Inflammatory macrophage treated with lipopolysaccharide for 4 hours (primary cell): ENCODE measurements at regions not wholly inside any gene's neighbourhood (a gene's known extent, or its start where the extent isn't known, plus 50 kb on each side); places are given as distances from the start of the nearest gene placed in this dataset.

Experiments used
- DNase-seq: peaks from one replicate; pipeline ENCODE4 v3.0.0-alpha.2; 2020

DNA sequence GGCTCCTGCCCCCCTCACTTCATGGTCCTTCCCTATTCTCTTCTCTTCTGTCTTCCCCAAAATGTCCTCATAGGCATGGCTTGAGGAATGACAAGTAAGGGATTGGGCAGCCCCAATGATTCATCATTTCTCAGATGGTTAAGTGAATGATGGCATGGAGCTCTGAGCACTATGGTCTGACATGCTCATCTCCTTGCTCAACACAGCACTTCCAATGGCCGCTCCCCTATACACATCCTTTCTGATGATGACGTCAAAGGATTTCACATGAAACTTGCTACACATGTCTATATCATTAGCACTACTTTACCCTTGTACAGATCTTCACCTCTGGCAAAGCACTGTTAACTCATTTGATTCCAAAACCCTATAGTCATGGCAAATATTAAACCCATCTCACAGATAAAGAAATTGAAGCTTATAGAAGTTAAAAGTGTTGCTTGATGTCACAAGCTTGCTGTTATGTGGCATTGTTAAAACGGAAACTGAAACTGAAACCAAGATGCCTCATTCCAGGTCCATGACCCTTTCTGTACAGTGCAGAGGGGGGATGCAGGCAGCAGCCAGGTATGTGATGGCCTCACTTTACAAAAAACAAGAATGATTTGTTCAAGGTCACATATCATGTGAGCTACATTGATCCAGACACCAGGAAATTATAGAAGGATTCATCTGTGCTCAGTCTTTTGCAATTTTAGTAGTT, 90.0 kb upstream of the PLXNA4 start:
- peak; percentile 92 for DNase-seq

DNA sequence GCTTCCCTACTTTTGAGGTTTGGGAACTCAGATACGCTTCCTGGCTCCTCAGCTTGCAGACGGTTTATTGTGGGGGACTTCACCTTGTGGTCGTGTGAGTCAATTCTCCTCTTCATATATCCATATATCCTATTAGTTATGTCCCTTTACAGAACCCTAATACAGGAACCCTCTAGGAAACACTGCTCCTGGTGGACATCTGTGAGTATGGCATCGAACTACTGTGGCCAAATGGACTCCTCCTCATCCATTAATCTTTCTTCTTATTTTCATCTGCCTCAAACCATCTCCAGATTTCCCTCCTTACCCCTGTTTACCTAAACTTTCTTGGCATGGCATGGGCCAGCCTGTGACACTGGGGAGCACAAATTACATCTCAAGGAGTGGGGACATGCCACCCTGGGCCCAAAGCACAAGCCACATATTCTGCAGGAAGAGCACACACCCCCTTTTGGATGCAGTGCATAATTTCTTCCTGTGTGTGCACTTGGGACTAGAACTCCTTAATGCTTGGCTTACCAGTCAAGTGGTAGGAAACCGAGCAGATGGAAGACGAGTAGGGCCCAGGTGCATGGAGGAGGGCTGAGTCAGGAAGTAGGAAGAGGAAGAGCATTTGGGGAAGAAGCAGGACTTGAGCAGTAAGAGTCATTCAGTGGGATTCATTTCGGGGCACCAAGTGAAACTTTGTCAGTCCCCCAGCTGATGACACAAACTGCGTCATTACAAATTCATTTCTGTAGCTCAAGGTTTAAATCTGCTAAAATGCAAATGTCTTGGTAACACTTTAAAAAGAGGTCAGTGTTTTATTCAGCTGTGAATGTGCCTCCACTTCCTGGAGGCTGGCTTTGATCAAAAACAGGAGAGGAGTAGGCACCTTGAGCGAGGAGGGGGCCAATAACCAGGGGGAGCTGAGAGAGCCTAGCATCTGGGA, 80.8 kb upstream of the PLXNA4 start:
- DNase-seq: no peak

DNA sequence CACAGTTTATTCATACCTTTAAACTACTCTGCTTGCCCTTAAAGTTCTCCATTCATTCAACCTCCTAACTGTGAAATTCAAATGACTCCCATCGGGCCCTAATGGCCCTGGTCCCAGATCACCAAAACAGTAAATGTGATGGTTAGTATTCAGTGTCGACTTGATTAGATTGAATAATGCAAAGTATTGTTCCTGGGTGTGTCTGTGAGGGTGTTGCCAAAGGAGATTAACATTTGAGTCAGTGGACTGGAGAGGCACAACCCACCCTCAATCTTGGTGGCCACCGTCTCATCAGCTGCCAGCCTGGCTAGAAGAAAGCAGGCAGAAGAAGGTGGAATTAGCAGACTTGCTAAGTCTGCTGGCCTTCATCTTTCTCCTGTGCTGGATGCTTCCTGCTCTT, 80.1 kb upstream of the PLXNA4 start:
- no peak for DNase-seq

DNA sequence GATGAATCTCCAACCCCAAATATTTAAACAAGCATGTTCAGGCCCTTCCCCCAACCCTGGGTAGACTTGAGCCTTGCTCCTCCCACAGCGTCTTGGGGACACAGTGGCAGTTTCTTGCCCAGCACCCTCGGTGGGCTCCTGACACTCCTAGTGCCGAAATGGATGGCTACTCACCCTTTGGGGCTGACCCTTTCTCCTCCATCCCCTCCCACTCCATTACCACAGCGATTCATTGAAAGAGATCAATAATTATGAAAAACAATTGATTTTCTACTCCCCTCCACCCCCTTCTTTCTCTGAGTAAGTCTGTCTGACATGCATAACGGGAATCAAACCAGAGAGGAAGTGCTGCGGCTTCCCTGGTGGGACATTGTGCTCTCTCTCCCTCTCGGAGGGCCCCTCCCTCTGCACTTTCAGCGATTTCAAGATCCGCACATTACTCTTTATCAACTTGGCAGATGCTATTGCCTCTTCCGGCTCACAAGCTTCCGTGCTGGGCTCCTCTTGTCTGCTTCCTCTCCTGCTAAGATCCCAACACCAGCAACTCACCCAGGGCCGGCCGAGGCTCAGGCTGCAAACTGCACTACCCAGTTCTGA, 79.0 kb upstream of the PLXNA4 start:
- DNase-seq: peak; percentile 36

DNA sequence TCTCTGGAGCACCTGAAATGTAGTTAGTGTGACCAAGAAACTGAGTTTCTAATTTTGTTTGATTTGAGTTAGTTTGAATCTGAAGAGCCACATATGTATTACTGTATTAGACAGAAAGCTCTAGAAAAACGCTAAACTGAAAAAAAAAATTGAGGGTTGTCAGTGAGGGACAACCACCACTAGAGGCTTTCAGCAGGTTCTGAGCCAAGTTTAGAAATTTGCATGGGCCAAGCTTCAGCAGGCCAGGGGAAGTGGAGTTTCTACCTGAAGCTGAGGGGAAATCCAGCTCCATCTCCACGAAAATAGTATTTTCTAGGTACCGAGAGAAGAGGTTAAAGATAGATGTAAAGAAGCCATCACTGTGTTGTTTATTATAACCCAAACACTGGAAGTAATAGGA, 77.9 kb upstream of the PLXNA4 start:
- DNase-seq: no peak

DNA sequence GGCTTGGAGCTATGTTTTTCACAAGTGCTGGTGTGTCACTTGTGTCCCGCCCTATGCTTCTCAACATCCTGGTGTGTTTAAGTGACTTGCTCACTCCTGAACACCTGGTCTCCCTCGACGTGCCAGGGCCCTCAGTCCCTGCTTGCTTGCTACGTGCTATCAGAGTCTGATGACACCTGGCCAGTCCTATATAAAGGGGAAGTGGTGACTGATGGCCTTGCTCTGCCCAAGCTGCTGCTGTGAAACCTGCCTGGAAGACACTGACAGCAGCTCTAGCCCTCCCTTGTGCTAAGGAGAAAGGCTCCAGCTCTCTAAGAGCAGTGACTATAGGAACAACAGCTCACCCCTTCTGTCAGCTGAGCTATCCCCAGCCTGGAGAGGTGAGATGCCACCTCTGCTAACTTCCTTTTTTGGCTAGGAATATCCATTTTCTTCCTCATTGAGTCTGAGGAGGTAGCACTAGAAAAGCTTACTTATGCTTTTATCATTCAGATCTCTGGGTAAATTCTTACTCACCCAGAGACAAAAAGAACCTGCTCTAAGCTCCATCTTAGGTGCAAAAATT, 77.2 kb upstream of the PLXNA4 start:
- DNase-seq: no peak

DNA sequence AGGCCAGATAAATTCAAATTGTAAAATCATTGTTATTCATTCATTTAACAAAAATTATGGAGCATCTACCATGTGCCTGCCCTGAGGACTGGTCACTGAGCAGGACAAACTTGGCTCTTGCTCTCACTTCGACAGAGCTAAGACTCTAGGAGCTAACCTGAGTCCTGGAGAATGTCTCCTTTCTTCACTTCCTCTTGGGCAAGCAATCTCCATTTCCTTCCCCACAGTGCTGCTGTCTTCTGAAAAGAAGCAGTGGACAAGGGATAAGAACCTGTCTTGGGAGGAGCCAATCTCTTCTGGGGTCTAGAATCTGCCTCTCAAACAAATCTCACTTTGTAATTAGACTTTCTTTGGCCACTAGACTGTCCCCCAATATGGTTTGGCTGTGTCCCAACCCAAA, 76.2 kb upstream of the PLXNA4 start:
- no peak for DNase-seq

DNA sequence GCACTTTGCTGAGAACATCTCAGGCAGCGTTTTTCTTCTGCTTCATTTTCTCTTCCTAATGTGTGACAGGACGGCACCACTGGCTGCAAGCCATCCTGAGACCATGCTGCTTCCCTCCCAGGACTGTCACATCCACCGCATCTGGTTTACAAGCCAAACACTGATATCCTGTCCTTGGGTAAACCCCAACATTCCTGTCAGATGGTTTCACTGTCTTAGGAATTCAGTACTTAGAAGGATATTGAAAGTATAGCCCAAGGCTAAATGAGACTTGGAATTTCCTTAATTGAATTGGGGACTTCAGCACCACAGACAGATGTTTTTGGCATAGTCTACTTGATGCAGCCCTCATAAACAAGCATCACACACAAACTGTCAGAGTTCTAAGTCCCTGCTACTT, 74.2 kb upstream of the PLXNA4 start:
- no peak for DNase-seq

DNA sequence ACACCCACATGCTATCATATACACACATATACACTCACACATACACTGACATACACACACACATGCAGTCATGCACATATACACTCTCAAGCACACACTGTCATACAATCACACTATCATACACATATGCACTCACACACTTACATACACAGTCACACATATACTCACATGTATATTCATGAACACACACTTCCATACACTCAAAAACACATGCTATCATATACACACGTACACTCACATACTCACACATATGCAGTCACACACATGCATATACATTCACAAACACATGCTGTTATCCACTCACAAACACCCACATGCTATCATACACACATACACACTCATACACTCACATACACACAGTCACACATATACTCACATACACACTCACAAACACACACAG, 71.0 kb upstream of the PLXNA4 start:
- no peak for DNase-seq

DNA sequence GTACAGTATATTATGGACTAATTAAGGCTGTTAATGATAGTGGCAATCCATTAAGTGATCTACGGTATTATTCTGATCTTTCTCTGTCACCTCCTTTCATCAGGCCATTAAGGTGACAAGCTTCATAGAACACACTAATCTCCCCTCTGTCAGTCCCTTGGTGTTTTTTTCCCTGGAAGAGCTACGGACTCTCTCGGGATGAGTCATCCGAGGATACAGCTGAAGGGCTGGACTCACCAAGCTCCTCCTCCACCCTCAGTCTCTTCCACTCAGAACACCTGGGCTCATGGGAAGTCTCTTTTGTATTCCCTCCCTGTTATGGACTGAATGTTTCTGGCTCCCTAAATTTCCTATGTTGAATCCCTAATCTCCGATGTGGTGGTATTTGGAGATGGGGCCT, 69.8 kb upstream of the PLXNA4 start:
- DNase-seq: no peak

DNA sequence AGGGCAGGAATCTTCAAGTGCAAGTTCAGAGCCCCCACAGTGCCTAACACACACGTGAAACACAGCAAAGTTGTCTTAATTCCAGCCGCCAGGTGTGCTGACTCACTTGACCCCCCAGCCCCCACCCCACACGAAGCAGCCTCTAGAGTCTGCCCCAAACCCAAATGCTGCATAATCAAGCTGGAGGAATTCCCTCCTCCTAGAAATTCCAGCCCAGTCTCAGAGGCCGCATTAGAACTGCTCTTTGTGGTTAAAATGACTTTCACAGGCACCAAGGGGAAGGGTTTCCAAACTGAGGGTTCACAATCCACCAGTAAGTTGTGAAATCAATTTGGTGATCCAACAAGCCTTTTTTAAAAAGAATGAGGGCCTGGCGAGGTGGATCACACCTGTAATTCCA, 67.0 kb upstream of the PLXNA4 start:
- no peak for DNase-seq

DNA sequence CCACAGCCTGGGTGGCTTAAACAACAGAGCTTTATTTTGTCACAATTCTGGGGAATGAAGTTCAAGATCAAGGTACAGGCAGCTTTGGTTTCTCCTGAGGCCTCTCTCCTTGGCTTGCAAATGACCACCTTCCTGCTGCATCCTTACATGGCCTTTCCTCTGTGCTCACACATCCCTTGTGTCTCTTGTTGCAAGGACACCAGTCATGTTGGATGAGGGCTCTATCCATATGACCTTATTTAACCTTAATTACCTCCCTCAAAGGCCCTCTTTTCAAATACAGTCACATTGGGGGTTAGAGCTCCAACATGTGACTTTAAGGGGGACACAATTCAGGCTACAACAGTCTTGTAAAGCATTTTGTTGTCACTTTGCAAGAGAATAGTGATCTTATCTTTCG, 65.0 kb upstream of the PLXNA4 start:
- DNase-seq: no peak

DNA sequence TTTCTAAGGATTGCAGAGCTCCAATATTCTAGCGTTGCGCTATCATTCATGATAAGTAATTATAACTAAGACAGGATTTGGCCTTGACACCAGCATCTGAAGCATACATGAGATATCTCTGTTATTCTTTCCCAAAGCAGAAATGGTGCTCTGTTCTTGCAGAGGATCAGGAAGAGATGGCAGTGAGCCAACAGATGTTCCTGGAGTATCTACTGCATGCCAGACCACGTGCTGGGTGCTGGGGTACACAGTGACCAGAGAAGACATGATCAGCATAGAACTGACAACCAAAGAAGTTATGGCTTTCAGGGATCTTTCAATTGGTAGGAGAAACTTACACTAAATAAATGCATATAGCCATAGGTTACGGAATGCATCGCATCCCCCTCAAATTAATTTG, 63.7 kb upstream of the PLXNA4 start:
- DNase-seq: no peak

DNA sequence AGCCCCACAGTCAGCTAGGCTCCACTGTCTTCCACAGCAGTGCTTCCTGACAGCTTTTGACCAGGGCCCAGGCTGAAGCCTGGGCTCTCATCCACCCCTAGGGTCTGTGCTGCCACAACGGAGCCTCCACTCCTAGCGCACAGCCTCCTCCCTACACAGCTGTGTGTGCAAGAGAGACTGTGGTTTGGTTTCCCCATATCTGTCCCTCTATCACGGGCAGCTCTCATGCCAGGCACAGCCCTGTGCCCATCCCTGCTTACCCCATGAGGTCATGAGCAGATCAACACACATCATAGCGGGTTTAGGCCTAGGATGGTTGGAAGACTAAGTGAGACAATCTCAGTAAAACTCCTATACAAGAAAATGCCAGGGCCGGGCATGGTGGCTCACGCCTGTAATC, 61.7 kb upstream of the PLXNA4 start:
- DNase-seq: no peak

DNA sequence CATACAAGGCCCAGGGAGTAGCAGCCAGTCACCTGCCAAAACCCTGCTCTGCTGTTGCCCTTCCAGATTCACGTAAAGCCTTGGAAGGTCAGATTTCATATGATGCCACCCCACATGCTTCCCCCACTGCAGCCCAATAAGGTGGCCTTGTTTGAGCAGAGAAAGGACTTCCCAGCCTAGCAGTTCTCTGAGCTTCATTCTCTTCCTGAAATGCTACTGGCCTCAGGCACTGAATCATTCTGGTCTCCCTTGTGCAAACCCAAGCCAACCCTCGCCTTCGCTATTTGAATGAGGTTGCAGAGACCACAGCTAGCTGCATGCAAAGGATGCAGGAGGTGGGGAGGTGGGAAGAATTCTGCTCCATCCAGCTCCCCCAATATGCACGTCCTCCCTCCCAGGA, 60.3 kb upstream of the PLXNA4 start:
- DNase-seq: no peak

DNA sequence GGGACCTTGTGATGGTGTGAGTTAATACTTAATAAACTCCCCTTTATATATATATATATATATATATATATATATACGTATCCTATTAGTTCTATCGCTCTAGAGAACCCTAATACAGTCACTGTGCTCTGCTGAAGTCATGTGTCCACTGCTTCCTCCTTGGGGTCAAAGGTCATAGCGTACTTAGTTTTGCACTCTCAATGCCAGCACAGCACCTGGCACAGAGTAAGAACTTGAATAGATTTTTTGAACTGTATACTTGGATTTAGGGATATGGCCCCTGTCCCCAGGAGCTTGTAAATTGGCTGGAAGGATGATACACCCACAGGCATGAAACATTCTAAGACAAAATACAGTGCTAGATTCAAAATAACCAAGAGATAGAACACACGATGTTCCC, 58.9 kb upstream of the PLXNA4 start:
- no peak for DNase-seq

DNA sequence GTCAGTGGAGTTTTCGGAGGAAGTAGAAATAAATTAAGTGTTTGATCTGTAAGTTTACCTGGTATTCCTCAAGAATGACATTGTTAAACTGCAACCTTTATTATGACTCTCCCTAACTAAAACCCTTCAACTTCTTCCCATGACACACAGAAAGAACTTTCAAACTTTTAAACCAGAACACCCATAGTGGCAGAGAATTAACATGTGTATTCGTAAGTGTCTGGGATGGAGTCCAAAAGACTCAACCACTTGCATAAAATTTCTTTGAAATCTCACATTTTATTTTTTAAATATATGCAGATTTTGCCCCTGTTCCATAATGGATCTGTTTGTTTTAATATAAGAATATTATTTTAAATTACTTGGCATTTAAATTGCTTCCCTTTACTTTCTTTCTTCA, 54.6 kb upstream of the PLXNA4 start:
- DNase-seq: no peak
